ENCODE measurements at regions not wholly inside any gene's neighbourhood (a gene's known extent, or its start where the extent isn't known, plus 50 kb on each side); places are given as distances from the start of the nearest gene placed in this dataset.

DNA sequence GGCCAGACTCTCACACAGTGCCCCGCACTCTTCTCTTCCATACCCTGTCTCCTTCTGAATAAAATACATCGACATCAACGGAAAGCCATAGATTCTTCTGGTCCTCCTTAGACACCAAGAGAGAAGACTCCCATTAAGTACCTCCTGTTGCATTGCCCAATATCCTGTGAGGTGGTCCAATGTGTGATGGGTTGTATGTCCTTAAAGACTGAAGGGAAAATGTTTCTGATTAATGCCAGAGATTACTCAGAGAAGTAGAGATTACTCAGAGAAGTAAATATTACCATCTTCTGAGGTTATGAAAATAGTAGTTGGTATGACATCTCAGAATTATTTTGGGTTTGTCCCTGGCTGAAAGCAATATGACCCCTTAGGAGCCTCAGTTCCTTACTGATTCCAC, 60.8 kb upstream of the GALNT15 start:
- DNase-seq (ENCODE audit: low spot score): no peak

GRCh38 chr3:16114429-16114828, 60.1 kb upstream of the GALNT15 start:
- no peak for DNase-seq (ENCODE audit: low spot score)

GRCh38 chr3:16114930-16115329, 59.5 kb upstream of the GALNT15 start:
- no peak for DNase-seq (ENCODE audit: low spot score)

GRCh38 chr3:16118396-16118795, 56.1 kb upstream of the GALNT15 start:
- DNase-seq (ENCODE audit: low spot score): no peak

- DNase-seq (ENCODE audit: low spot score): no peak
Measured at GRCh38 chr3:16119887-16120286, 54.6 kb upstream of the GALNT15 start.

DNA sequence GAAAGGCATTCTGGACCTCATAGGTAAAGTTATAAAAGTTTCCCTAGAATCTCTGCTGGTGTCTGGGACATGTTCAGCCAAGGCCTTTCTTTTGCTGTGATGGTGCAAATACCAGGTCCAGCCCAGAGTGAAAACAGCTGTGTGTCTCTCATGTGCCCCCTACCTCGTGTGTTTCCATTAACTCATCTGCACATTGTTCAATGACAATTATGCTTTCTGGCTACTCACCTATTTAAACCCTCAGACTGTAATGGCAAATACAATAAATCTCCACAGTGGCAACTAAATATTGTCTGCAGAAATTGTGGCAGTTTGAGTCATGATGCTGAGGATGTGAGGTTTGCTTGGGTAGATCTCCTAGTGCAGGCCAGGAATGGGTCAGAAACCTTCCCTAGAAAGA, 53.1 kb upstream of the GALNT15 start:
- DNase-seq (ENCODE audit: low spot score): no peak

DNA sequence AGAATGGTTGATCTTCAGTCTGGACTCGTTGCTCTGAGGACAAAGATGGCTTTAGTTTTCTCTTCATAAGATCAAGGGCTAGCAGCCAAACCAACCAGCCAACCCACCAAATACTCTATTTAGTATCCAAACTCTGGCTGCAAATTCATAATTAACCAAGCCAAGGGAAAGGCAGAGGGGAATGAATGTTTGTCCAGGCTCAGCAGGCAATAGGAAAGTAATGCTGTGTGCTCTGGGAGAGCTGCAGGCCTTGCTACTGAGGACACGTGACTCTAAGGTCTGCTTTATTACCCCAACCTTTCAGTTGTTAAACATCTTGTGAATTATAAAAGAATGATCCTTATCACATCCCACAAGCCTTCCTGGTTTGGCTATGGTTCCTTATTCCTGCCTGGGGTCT, 52.3 kb upstream of the GALNT15 start:
- no peak for DNase-seq (ENCODE audit: low spot score)

DNA sequence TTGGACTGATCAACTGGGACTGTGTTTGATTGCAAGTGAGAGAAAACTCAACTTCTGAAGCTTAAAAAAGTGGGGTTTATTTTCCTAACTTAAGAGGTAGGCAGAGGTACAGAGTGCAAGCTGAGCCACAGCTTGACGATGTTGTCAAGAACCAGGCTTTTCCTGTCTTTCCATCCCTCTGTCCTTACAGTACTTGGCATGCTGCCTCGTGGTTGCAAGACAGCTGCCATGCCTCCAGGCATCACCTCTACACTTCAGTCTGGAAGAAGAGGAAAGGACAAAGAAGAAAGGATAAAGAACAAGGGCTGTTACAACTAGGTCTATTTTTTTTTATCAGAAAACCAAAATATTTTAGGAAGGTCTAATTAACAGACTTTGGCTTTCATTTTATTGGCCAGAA, 51.8 kb upstream of the GALNT15 start:
- DNase-seq (ENCODE audit: low spot score): no peak

GRCh38 chr3:16124636-16125035, 49.8 kb upstream of the GALNT15 start:
- no peak for DNase-seq (ENCODE audit: low spot score)
